ENCODE measurements at regions not wholly inside any gene's neighbourhood (a gene's known extent, or its start where the extent isn't known, plus 50 kb on each side); places are given as distances from the start of the nearest gene placed in this dataset.

DNA sequence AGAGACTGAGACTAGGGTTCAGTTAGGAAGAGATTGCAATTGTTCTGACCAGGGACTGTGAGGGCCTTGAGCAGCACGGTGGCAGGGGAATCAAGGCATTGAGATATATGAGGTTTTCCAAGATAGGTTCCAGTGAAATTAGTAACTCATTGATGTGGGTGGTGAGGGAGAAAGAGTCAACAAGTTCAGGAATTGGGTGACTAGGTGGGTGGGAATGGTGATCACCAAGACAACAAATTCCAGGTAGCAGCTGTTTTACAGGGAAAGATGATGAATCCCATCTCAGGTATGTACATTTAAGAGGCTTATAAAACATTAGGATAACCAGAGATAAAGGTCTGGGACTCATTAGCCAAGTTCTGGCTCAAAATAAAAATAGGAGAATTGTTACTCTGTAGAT is 251.5 kb upstream of the MGAT5 start:
- Histone ChIP-seq H3K36me3 (replicated peaks; ENCODE audit: low read depth, low read length) (no peaks in the 10 kb centered on the region), H4K20me1 (ENCODE audit: insufficient read depth, low read length) (no peaks in the 10 kb centered on the region), H2AFZ (ENCODE audit: low read depth, low read length) (no peak overlapping the region), H3K4me2 (ENCODE audit: low read length) (no peak overlapping the region), H3K79me2 (ENCODE audit: low read length) (no peaks in the 10 kb centered on the region), H3K4me3 (ENCODE audit: low read length) (no peak overlapping the region), H3K4me1 (ENCODE audit: low read length) (no peaks in the 10 kb centered on the region), H3K9me3 (ENCODE audit: insufficient read depth, low read length) (no peaks in the 10 kb centered on the region), H3K27ac (ENCODE audit: low read length) (no peak overlapping the region), H3K27me3 (ENCODE audit: low read depth, low read length) (peaks cover 21% of the 10 kb centered on the region), H3K9ac (ENCODE audit: low read length) (no peak overlapping the region)
- TF ChIP-seq, protein P1, sequence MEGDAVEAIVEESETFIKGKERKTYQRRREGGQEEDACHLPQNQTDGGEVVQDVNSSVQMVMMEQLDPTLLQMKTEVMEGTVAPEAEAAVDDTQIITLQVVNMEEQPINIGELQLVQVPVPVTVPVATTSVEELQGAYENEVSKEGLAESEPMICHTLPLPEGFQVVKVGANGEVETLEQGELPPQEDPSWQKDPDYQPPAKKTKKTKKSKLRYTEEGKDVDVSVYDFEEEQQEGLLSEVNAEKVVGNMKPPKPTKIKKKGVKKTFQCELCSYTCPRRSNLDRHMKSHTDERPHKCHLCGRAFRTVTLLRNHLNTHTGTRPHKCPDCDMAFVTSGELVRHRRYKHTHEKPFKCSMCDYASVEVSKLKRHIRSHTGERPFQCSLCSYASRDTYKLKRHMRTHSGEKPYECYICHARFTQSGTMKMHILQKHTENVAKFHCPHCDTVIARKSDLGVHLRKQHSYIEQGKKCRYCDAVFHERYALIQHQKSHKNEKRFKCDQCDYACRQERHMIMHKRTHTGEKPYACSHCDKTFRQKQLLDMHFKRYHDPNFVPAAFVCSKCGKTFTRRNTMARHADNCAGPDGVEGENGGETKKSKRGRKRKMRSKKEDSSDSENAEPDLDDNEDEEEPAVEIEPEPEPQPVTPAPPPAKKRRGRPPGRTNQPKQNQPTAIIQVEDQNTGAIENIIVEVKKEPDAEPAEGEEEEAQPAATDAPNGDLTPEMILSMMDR (IDR thresholded peaks at IDR 0.05; ENCODE audit: low read depth, low read length), result no peak
- TF ChIP-seq EZH2phosphoT487 (IDR thresholded peaks at IDR 0.05; ENCODE audit: low read depth), result no peak

DNA sequence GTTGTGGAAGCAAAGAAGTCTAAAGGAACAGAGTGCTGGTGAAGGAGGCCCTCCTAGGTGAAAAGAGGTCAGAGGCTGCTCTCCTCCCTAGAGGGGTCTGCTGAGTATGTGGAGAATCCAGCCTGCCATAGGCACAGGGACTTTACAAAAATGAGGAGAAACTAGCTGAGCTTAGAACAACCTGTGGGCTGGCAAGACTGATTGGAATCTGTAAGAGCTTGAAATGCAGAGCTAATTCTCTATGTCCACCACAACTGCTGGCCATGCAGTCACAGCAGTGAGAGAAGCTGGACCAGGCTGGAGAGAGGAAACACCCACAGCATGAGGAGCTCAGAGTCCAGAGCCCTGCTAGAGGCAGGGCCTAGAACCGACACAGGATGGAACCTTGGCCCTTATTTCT is 251.0 kb upstream of the MGAT5 start:
- H4K20me1 ChIP-seq (ENCODE audit: insufficient read depth, low read length), result no peaks in the 10 kb centered on the region
- TF ChIP-seq, protein P1 (IDR thresholded peaks at IDR 0.05; ENCODE audit: low read depth, low read length), result no peak
- TF ChIP-seq EZH2phosphoT487 (IDR thresholded peaks at IDR 0.05; ENCODE audit: low read depth), result no peak
- no peaks in the 10 kb centered on the region for H3K79me2 ChIP-seq (ENCODE audit: low read length)
- no peak overlapping the region for H3K4me3 ChIP-seq (ENCODE audit: low read length)
- no peak overlapping the region for H3K4me2 ChIP-seq (ENCODE audit: low read length)
- H3K27me3 ChIP-seq (ENCODE audit: low read depth, low read length), result peaks cover 21% of the 10 kb centered on the region
- H3K36me3 ChIP-seq (replicated peaks; ENCODE audit: low read depth, low read length), result no peaks in the 10 kb centered on the region
- H3K4me1 ChIP-seq (ENCODE audit: low read length), result no peaks in the 10 kb centered on the region
- H3K9me3 ChIP-seq (ENCODE audit: insufficient read depth, low read length), result no peaks in the 10 kb centered on the region
- H3K27ac ChIP-seq (ENCODE audit: low read length), result no peak overlapping the region
- H3K9ac ChIP-seq (ENCODE audit: low read length), result no peak overlapping the region
- H2AFZ ChIP-seq (ENCODE audit: low read depth, low read length), result no peak overlapping the region

DNA sequence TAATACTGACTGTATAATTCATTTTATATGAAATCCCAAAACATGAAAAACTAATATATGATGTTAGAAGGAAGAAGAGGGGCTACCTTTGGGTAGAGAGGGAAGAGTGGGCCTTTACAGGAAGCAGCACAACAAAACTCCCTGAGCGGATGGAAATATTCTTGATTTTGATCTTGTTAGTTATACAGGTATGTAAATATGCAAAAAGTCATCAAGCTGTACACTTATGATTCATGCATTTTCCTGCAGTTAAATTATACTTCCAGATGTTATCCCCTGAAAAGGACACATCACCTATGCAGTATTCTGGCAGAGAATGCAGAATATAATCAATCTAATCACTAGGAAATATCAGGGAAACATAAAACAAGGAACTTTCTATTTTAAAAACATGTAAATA is 249.4 kb upstream of the MGAT5 start:
- TF ChIP-seq, protein P1 (IDR thresholded peaks at IDR 0.05; ENCODE audit: low read depth, low read length), result no peak
- TF ChIP-seq EZH2phosphoT487 (IDR thresholded peaks at IDR 0.05; ENCODE audit: low read depth), result no peak
- no peak overlapping the region for H3K4me2 ChIP-seq (ENCODE audit: low read length)
- H3K4me1 ChIP-seq (ENCODE audit: low read length), result no peaks in the 10 kb centered on the region
- no peaks in the 10 kb centered on the region for H3K36me3 ChIP-seq (replicated peaks; ENCODE audit: low read depth, low read length)
- H3K79me2 ChIP-seq (ENCODE audit: low read length), result no peaks in the 10 kb centered on the region
- H4K20me1 ChIP-seq (ENCODE audit: insufficient read depth, low read length), result no peaks in the 10 kb centered on the region
- H3K4me3 ChIP-seq (ENCODE audit: low read length), result no peak overlapping the region
- H3K9me3 ChIP-seq (ENCODE audit: insufficient read depth, low read length), result no peaks in the 10 kb centered on the region
- peaks cover 21% of the 10 kb centered on the region for H3K27me3 ChIP-seq (ENCODE audit: low read depth, low read length)
- no peak overlapping the region for H3K9ac ChIP-seq (ENCODE audit: low read length)
- H2AFZ ChIP-seq (ENCODE audit: low read depth, low read length), result no peak overlapping the region
- no peak overlapping the region for H3K27ac ChIP-seq (ENCODE audit: low read length)

DNA sequence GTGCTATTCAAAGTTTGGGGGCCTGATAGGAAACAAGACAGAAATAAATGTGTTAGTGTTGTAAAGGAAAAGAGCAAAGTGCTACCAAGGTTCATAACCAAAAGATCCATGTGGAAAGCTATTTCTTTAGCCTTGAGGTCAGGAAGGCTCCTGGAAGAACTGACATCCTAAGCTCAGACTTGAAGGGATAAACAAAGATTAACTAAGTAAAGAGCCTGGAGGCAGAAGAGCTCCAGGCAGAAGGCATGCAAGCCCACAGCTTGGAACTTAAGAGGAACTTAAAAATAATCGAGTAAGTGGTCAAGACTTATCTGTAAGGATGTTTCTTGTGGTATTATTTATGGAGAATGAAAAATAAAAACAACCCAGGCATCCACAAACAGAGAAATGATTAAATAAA is 245.0 kb upstream of the MGAT5 start:
- Histone ChIP-seq H3K27ac (ENCODE audit: low read length) (no peak overlapping the region), H3K4me1 (ENCODE audit: low read length) (no peaks in the 10 kb centered on the region), H3K9ac (ENCODE audit: low read length) (no peak overlapping the region), H3K4me3 (ENCODE audit: low read length) (no peak overlapping the region), H3K27me3 (ENCODE audit: low read depth, low read length) (peaks cover 12% of the 10 kb centered on the region), H3K4me2 (ENCODE audit: low read length) (no peak overlapping the region), H2AFZ (ENCODE audit: low read depth, low read length) (no peak overlapping the region), H4K20me1 (ENCODE audit: insufficient read depth, low read length) (no peaks in the 10 kb centered on the region), H3K79me2 (ENCODE audit: low read length) (no peaks in the 10 kb centered on the region), H3K36me3 (replicated peaks; ENCODE audit: low read depth, low read length) (no peaks in the 10 kb centered on the region), H3K9me3 (ENCODE audit: insufficient read depth, low read length) (no peaks in the 10 kb centered on the region)
- no peak for TF ChIP-seq EZH2phosphoT487 (IDR thresholded peaks at IDR 0.05; ENCODE audit: low read depth)
- TF ChIP-seq, protein P1 (IDR thresholded peaks at IDR 0.05; ENCODE audit: low read depth, low read length), result no peak

Data from OCI-LY3 (cell line).